ENCODE measurements at regions not wholly inside any gene's neighbourhood (a gene's known extent, or its start where the extent isn't known, plus 50 kb on each side); places are given as distances from the start of the nearest gene placed in this dataset.

DNA sequence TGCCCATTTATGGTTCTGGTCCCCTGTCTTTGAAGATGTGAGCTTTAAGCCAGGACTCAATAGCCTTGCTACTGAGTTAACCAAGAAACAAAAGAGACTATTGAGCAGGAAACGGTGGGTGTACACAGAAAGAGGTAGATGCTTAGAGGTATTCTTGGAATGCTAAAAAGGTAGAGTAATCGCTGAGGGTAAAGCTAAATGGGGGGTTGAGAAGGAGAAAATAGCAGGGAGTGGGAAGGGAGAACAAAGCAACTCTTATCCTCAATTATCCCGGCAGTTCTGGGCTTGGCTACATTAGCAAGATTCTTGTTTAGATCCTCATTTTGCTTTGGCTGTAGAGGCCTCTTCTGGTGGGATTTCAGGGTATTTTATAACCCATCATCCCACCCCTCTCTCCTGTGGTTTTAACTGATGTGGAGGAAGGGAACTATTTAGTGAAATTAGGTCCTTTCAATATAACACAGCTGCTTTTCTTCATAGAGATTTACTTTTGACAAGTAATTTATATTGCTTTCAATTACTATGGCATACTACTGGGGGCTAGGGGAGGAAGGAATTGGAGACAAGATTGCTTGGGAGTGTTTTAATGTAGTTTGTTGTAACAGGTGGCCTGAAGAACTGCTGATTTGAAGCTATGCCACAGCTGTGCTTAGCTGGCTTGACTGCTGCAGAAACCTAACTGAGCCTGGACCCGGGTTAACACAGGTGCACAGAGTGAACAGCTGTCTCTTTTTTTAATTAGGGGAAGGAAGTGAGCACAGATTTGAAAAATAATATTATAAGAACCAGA, 234.3 kb upstream of the CCDC54 start:
- no peak for TF ChIP-seq EZH2 (IDR thresholded peaks at IDR 0.05; ENCODE audit: low read depth, unreplicated experiment)
- TF ChIP-seq, protein P1, sequence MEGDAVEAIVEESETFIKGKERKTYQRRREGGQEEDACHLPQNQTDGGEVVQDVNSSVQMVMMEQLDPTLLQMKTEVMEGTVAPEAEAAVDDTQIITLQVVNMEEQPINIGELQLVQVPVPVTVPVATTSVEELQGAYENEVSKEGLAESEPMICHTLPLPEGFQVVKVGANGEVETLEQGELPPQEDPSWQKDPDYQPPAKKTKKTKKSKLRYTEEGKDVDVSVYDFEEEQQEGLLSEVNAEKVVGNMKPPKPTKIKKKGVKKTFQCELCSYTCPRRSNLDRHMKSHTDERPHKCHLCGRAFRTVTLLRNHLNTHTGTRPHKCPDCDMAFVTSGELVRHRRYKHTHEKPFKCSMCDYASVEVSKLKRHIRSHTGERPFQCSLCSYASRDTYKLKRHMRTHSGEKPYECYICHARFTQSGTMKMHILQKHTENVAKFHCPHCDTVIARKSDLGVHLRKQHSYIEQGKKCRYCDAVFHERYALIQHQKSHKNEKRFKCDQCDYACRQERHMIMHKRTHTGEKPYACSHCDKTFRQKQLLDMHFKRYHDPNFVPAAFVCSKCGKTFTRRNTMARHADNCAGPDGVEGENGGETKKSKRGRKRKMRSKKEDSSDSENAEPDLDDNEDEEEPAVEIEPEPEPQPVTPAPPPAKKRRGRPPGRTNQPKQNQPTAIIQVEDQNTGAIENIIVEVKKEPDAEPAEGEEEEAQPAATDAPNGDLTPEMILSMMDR (conservative IDR thresholded peaks at IDR 0.05; ENCODE audit: low read depth in 2 of 2), result no peak
- no peak for TF ChIP-seq POLR2AphosphoS5 (IDR thresholded peaks at IDR 0.05; ENCODE audit: low read depth)

Measured in GM23338 (cell line).